Uterus (tissue), 3 donors: ENCODE measurements at regions not wholly inside any gene's neighbourhood (a gene's known extent, or its start where the extent isn't known, plus 50 kb on each side); places are given as distances from the start of the nearest gene placed in this dataset.

Source experiments
- DNase-seq, 2 donors: peaks; one replicate each; pipeline ENCODE4 v3.0.0-alpha.2; 2019 to 2020
- H3K27ac ChIP-seq, 2 donors: fragments of 200-600 bp; sonication (generic); 1 replicate in 1 of 2; 2 replicates in 1 of 2; pipeline ENCODE4 v1.5.1; 2016 to 2018
- H3K27me3 ChIP-seq, 2 donors: fragments of 200-600 bp; sonication (generic); one replicate each; pipeline ENCODE4 v1.5.1; 2018 to 2019; ENCODE audit warnings: control low read depth in 1 of 2
- H3K36me3 ChIP-seq, 2 donors: fragments of 200-600 bp; sonication (generic); one replicate each; pipeline ENCODE4 v1.5.1; 2019; ENCODE audit warnings: control low read depth in 1 of 2
- H3K4me1 ChIP-seq, 2 donors: fragments of 200-600 bp; sonication (generic); one replicate each; pipeline ENCODE4 v1.5.1; 2018 to 2019; ENCODE audit warnings: control low read depth in 1 of 2
- H3K4me3 ChIP-seq, 2 donors: fragments of 200-600 bp; sonication (generic); 1 replicate in 1 of 2; 2 replicates in 1 of 2; pipeline ENCODE4 v1.5.1; 2018 to 2019; ENCODE audit warnings: mild to moderate bottlenecking in 1 of 2
- H3K9me3 ChIP-seq, 2 donors: fragments of 200-600 bp; sonication (generic); one replicate each; pipeline ENCODE4 v1.5.1; 2019; ENCODE audit warnings: control low read depth in 1 of 2
- CTCF ChIP-seq, 4 experiments: fragments of 200-600 bp in 2 of 4; fragments of 450-650 bp in 2 of 4; sonication (generic) in 2 of 4; IDR thresholded peaks; one replicate each; pipeline ENCODE4 v1.5.1; 2016 to 2019; ENCODE audit warnings: antibody characterized with exemption in 4 of 4, mild to moderate bottlenecking in 2 of 4, moderate library complexity in 1 of 4
- POLR2A ChIP-seq, 2 donors: fragments of 450-650 bp; IDR thresholded peaks; one replicate each; pipeline ENCODE4 v1.6.1; 2016; ENCODE audit warnings: antibody characterized with exemption in 2 of 2, mild to moderate bottlenecking in 1 of 2, moderate library complexity in 1 of 2
- intact Hi-C: fragments of 100-400 bp; cut with DNase I; formaldehyde crosslinking; loops from one replicate; pipeline ENCODE4 v1.15.1; 2023; ENCODE audit warnings: low total_unique reads
- donor health status: DM: yes; HTN: yes; CAD: no.

- intact Hi-C loops: no loop called here
- H3K9me3 ChIP-seq: no peaks in the 10 kb centered on the region
- TF ChIP-seq CTCF (IDR thresholded peaks at IDR 0.05) (no peak), POLR2A (IDR thresholded peaks at IDR 0.05) (no peak)
- no peaks in the 10 kb centered on the region for H3K27me3 ChIP-seq
- DNase-seq: no peak
- no peak overlapping the region for H3K27ac ChIP-seq
- no peaks in the 10 kb centered on the region for H3K4me1 ChIP-seq
- H3K36me3 ChIP-seq: no peaks in the 10 kb centered on the region
- no peak overlapping the region for H3K4me3 ChIP-seq
Measured at GRCh38 chr11:114914231-114915005, 236.1 kb downstream of the NXPE2 start.

- intact Hi-C loops: no loop called here
- no peaks in the 10 kb centered on the region for H3K9me3 ChIP-seq
- DNase-seq: no peak
- no peaks in the 10 kb centered on the region for H3K4me1 ChIP-seq
- H3K36me3 ChIP-seq: no peaks in the 10 kb centered on the region
- H3K27ac ChIP-seq: no peak overlapping the region
- TF ChIP-seq POLR2A (IDR thresholded peaks at IDR 0.05) (no peak), CTCF (IDR thresholded peaks at IDR 0.05) (no peak)
- H3K4me3 ChIP-seq: no peak overlapping the region
- no peaks in the 10 kb centered on the region for H3K27me3 ChIP-seq
Measured at GRCh38 chr11:114915871-114916805, 237.8 kb downstream of the NXPE2 start.

GRCh38 chr11:114918286-114918685, 240.0 kb downstream of the NXPE2 start:
- Histone ChIP-seq H3K27me3 (no peaks in the 10 kb centered on the region), H3K4me3 (no peak overlapping the region), H3K36me3 (no peaks in the 10 kb centered on the region), H3K4me1 (no peaks in the 10 kb centered on the region), H3K27ac (no peak overlapping the region), H3K9me3 (no peaks in the 10 kb centered on the region)
- TF ChIP-seq POLR2A (IDR thresholded peaks at IDR 0.05): no peak
- no peak for TF ChIP-seq CTCF (IDR thresholded peaks at IDR 0.05)
- no peak for DNase-seq
- intact Hi-C loops: no loop called here

- H3K4me3 ChIP-seq: no peak overlapping the region
- DNase-seq: no peak
- H3K4me1 ChIP-seq: no peaks in the 10 kb centered on the region
- H3K9me3 ChIP-seq: no peaks in the 10 kb centered on the region
- no peaks in the 10 kb centered on the region for H3K36me3 ChIP-seq
- H3K27me3 ChIP-seq: no peaks in the 10 kb centered on the region
- H3K27ac ChIP-seq: no peak overlapping the region
- intact Hi-C loops: no loop called here
- TF ChIP-seq POLR2A (IDR thresholded peaks at IDR 0.05): no peak
- no peak for TF ChIP-seq CTCF (IDR thresholded peaks at IDR 0.05)
Measured at GRCh38 chr11:114921697-114922096, 243.4 kb downstream of the NXPE2 start.

GRCh38 chr11:114924042-114924441, 245.7 kb downstream of the NXPE2 start:
- Histone ChIP-seq H3K4me3 (no peak overlapping the region), H3K36me3 (no peaks in the 10 kb centered on the region), H3K27ac (no peak overlapping the region), H3K27me3 (no peaks in the 10 kb centered on the region), H3K9me3 (no peaks in the 10 kb centered on the region), H3K4me1 (no peaks in the 10 kb centered on the region)
- intact Hi-C loops: no loop called here
- no peak for DNase-seq
- TF ChIP-seq CTCF (IDR thresholded peaks at IDR 0.05) (no peak), POLR2A (IDR thresholded peaks at IDR 0.05) (no peak)
